GM12864 (cell line): ENCODE measurements at regions not wholly inside any gene's neighbourhood (a gene's known extent, or its start where the extent isn't known, plus 50 kb on each side); places are given as distances from the start of the nearest gene placed in this dataset.
"Not testable (repeated sequence)": the region's sequence is repeated elsewhere in the genome, so short reads cannot be mapped to it uniquely, and the experiment has no call there.

ENCODE experiments used
- DNase-seq: peaks from one replicate; pipeline ENCODE4 v3.0.0-alpha.2; 2011; ENCODE audit warnings: low read depth
- H3K4me3 ChIP-seq: 2 replicates; pipeline ENCODE4 v1.5.1; 2011; ENCODE audit warnings: mild to moderate bottlenecking, low read depth, low read length, control low read depth
- TF ChIP-seq, protein P1 (sequence below): IDR thresholded peaks from 2 replicates; pipeline ENCODE4 v1.5.1; 2011; ENCODE audit warnings: low read depth, mild to moderate bottlenecking, moderate library complexity, low read length, control low read depth, inconsistent platforms; ENCODE audit errors: missing control alignments

DNA sequence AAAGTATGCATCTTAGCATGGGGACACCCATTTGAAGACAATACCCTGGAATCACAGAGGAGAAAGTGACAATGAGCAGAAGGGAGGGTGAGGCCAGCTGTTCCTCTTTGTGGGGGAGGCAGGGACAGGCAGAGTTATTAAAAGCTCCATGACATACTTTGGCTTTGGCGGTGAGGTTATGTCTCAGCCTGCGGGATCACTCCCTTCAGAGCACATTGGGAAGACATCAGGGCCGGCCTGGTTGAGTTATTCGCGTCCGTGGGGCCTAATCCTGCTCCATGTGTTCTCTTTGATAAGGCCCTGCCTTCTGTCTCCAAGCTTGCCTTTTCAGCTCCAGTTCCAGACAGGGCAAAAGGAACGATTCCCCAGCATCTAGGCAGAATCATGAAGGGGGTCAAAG, 98.8 kb upstream of the NTF3 start:
- H3K4me3 ChIP-seq = no peak overlapping the region
- DNase-seq = no peak
- TF ChIP-seq, protein P1, sequence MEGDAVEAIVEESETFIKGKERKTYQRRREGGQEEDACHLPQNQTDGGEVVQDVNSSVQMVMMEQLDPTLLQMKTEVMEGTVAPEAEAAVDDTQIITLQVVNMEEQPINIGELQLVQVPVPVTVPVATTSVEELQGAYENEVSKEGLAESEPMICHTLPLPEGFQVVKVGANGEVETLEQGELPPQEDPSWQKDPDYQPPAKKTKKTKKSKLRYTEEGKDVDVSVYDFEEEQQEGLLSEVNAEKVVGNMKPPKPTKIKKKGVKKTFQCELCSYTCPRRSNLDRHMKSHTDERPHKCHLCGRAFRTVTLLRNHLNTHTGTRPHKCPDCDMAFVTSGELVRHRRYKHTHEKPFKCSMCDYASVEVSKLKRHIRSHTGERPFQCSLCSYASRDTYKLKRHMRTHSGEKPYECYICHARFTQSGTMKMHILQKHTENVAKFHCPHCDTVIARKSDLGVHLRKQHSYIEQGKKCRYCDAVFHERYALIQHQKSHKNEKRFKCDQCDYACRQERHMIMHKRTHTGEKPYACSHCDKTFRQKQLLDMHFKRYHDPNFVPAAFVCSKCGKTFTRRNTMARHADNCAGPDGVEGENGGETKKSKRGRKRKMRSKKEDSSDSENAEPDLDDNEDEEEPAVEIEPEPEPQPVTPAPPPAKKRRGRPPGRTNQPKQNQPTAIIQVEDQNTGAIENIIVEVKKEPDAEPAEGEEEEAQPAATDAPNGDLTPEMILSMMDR = no peak

DNA sequence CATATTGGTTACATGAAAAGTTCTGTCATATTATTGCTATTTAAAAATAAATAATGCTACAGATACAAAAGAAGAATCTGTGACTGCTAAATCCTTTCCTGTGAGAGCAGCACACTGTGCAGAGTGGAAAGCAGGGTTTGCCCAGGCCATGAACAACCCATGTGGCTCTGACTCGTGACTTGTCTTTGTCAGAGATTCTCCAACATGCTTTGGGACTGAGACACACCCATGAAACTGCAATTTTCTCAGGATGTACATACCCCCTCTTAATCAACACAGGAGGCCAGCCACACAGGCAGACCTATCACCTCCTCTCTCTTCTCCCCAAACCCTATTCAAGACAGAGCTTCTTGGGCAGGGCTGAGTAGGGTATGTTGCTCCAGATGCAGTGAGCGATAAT, 96.8 kb upstream of the NTF3 start:
- no peak overlapping the region for H3K4me3 ChIP-seq
- DNase-seq = no peak
- TF ChIP-seq, protein P1 = no peak

DNA sequence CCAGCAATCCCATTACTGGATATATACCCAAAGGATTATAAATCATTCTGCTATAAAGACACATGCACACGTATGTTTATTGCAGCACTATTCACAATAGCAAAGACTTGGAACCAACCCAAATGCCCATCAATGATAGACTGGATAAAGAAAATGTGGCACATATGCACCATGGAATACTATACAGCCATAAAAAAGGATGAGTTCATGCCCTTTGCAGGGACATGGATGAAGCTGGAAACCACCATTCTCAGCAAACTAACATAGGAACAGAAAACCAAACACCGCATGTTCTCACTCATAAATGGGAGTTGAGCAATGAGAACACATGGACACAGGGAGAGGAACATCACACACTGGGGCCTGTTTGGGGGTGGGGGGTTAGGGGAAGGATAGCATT, 90.8 kb upstream of the NTF3 start:
- H3K4me3 ChIP-seq, DNase-seq: not testable (repeated sequence)

DNA sequence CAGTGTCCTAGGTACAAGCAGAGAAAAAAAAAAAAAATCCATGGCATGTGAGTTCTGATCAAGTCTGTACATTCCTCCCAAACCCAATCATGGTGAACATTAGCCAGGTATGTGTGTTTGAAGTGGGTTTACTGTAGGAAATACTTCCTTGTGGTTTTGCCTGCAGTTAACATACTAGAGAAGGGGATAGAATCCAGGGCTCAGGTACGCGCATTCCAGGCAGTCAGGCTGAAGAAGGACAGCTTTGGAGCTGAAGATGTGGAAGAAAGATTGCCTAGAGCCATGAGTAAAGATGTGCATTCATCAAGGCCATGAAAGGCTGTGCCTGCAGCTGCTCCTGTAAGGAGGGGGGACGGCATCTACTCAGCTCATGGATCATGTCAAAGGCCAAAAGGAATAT, 88.2 kb upstream of the NTF3 start:
- no peak overlapping the region for H3K4me3 ChIP-seq
- TF ChIP-seq, protein P1 = no peak
- DNase-seq = no peak

DNA sequence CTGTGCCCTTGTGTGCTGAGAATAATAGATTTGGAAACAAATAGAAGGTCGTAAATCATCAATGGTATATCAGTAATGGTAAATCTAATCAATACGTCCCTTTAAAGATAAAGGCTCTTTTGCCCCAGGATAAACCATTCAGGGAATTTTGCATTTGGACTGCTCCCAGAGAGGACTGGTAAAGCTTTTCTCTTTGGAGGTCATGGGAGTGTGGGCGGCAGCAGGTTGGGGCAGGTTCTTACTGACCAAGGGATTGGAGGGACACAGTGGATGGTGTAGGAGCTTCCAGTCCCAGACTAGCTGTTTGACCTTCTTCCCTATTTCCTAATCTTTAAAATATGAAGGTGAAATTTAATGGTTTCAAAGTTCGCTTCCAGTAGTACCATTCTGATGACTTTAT, 87.8 kb upstream of the NTF3 start:
- H3K4me3 ChIP-seq = no peak overlapping the region
- TF ChIP-seq, protein P1 = no peak
- DNase-seq = no peak

DNA sequence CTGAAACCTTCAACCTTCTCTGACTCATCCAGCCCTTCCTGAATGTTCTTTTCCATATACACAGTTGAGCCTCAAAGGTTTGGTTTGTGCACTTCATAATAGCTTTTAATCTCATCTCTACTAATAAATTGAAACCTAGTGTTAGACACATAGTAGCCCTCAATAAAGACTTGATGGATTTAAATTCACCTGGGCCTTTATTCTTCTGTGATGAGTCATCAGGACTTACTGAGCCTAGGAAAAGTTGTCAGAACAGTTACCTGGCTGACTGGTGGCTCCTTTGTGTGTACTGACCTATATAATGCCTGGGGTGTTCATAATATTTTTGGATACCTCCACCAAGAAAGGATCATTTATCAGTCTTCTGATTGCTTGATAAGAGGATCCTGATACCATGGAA, 86.4 kb upstream of the NTF3 start:
- no peak for DNase-seq
- TF ChIP-seq, protein P1 = no peak
- H3K4me3 ChIP-seq = no peak overlapping the region

DNA sequence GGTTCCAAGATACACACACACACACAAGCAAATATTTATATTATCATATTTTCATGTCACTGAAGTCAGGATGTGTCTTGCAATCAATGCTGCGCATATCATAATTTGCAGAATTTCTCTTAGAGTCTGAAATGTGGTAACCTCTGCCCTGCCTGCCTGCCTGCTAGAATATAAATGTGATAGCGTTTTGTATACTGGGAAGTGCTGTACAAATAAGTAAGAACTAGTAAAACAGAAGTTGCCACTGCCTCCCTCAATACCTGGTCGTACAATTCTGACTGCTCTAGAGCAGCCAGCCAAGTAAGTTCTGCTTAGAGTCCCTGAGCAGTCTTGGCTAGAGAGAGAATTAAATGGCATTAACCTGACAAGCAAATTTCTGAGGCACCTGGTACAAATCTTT, 83.9 kb upstream of the NTF3 start:
- no peak for DNase-seq

More for the DNA sequence above, 83.9 kb upstream of the NTF3 start:
- TF ChIP-seq, protein P1 = no peak
- H3K4me3 ChIP-seq = no peak overlapping the region
